GM11168 (cell line): ENCODE measurements at regions not wholly inside any gene's neighbourhood (a gene's known extent, or its start where the extent isn't known, plus 50 kb on each side); places are given as distances from the start of the nearest gene placed in this dataset.
"Not testable (repeated sequence)": the region's sequence is repeated elsewhere in the genome, so short reads cannot be mapped to it uniquely, and the experiment has no call there.

Source experiments
- in situ Hi-C: fragments of 300-500 bp; cut with MboI; formaldehyde crosslinking; loops from one replicate; pipeline ENCODE4 v1.12.0; 2022; ENCODE audit warnings: low sequenced_read_pairs; ENCODE audit not compliant: unreplicated experiment

DNA sequence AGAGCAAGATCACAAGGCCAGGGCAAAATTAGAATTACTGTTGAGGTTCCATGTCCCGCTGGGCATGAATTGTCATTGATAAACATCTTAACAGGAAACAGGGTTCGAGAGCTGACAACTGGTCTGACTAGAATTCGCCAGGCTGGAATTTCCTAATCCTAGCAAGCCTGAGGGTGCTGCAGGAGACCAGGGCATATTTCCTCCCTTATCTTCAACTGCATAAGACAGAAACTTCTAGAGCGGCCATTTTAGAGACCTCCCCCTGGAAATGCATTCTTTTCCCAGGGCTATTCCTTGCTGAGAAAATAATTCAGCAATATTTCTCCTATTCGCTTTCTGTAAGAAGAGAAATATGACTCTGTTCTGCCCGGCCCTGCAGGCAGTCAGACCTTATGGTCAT, 158.6 kb upstream of the CCN2 start:
- in situ Hi-C loops = not testable (repeated sequence)

- in situ Hi-C loops = no loop called here
Observed at GRCh38 chr6:132107896-132108295, 156.7 kb upstream of the CCN2 start.

DNA sequence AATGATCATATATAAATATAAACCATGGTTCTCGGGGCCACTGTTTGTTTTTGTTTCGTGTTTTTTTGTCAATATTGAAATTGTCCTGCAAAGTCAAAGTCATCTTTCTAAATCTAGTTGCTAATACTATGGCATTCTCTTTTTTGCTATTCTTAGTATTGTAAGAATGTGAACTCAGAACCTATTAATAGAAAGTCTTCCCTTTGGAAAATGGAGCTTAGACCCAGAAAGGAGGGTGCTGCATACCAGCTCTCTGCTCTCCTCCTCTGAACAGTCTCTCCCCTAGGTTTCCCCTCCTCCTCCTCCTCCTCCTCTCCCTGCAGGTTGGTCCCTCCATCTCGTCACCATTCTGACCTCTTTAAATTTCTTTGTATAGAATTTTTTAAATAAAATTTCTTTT, 150.4 kb upstream of the CCN2 start:
- in situ Hi-C loops = no loop called here

DNA sequence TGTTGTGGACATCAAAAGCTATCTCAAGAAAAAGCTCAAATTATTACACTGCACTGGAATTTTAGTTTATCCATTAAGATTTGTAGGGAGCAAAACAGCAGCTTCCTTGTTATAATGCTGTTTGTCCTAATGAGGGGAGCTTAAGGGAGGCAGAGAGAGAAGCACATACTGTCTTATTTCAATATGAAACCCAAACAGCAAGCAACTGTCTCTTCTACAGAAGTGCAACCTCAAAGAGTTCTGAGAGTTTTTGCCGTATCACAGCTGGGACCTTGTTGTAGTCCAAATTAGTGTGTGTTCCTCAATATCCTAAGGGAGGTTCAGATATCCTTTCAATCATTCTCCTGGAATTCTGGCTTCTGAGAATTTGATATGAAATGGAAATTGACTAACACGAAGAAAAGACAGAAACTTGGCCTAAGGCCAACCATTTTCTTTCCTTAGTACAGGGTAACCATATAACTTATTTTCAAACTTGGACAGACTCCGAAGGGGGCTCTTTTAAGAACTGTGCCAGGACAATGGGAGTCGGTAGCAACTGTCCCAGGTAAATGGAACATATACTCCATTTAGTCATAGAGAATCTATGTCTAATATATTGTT, 149.3 kb upstream of the CCN2 start:
- in situ Hi-C loops = no loop called here

GRCh38 chr6:132096996-132097395, 145.8 kb upstream of the CCN2 start:
- in situ Hi-C loops = no loop called here

GRCh38 chr6:132096245-132096644, 145.1 kb upstream of the CCN2 start:
- in situ Hi-C loops = no loop called here

DNA sequence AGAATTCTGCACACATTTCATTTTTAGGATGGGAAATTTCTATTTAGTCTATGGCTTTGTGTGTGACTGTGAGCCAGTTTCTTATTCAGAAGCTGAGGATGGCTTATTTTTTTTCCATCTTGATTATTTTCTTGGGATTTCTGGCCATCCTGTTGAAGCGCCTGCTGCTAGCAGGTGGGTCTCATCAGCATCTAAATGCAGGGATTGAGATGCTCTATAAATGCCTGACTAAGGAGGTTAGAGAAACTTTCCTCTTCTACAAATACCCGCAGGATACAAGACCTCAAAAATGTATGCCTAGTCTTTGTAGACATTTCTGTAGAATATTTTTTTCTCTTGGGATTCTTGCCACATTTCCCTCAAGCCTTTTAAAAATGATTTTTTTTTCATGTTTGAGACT, 138.0 kb upstream of the CCN2 start:
- in situ Hi-C loops = no loop called here

DNA sequence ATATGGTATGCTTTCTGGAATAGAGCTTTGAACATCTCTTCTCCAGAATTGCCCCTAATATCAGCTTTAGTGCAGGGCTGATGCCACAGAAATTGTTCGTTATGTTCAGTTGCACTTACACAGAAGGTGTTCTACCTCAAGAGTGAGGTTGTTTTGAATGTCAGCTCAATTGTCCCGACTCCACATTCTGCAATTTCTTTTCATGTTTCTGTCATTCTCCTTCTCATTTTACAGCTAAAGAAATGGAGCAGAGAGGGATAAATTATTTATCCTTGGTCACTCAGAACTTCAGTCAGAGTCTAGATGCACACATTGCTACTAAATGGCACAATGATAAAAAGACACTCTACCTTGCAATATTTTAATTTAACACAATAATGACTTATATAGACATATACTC, 137.0 kb upstream of the CCN2 start:
- in situ Hi-C loops = no loop called here

- in situ Hi-C loops = no loop called here
Observed at GRCh38 chr6:132087391-132087790, 136.2 kb upstream of the CCN2 start.

DNA sequence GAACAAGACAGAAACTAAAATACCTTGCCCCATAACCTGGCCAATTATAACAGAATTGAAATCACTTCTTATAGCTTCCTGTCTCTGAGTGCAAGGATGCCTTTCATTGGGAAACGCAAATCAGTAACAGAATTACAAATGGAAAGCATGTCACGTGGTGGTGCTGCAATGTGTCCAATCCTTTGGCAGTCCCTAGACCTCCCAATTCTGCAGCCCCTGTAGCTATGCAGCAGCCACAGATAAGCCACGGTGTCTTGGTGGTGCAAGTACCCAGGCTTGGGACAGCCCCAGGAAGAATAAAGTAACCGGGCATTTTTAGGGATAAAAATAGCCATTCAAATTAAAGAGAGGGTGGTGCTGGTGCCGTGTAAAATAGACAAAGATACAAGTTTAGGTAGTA, 134.6 kb upstream of the CCN2 start:
- in situ Hi-C loops = no loop called here

- in situ Hi-C loops = no loop called here
Observed at GRCh38 chr6:132084811-132085509, 133.8 kb upstream of the CCN2 start.

DNA sequence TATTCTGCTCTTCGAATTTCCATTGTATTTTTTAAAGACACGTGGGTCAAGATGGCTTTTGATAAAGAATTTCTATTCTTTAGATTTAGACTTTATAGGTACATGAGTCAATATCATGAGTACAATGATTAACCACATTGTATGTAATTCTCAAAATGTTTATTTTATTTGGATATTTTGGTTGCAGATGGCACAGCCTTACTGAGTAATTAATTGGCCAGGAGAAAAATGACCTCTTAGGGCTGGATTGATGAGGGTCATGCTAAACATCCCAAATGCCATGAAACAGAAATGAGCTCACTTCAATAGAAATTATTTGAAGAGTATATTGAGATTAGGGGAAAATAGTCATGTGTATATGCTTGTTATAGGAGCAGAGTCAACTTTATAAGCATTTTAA, 131.2 kb upstream of the CCN2 start:
- in situ Hi-C loops = no loop called here

GRCh38 chr6:132081338-132081737, 130.2 kb upstream of the CCN2 start:
- in situ Hi-C loops = no loop called here

DNA sequence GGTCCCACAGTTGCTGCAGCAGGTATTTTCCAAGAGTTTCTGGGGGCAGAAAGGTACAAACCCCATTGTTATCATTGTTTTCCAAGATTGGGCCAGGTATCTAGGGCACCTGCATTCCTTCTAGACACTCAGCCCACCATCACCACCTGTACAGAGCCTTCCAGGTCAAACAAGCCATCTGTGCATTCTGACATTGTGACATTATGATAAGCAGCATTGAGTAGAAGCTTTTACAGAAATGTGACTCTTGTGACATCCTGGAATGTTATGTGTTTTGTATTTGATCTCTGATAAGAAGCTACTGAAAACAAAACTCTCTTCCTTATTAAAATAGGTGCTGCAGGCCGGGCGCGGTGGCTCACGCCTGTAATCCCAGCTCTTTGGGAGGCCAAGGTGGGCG, 128.1 kb upstream of the CCN2 start:
- in situ Hi-C loops = no loop called here

DNA sequence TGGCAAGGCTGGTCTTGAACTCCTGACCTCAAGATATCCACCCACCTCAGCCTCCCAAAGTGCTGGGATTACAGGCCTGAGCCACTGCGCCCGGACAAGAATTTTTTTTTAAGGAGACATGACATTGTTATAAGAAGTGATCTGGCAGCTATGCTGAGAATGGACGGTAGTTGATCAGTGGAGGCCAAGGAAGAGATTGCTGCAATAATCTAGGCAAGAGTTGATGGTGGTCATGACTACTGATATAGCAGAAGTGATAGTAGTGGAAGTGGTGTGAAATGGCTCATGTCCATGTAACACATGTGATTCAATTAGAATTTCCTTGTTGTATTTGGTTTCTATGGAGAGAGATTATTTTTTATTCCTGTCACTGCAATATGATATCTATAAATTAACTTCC, 125.3 kb upstream of the CCN2 start:
- in situ Hi-C loops = no loop called here

DNA sequence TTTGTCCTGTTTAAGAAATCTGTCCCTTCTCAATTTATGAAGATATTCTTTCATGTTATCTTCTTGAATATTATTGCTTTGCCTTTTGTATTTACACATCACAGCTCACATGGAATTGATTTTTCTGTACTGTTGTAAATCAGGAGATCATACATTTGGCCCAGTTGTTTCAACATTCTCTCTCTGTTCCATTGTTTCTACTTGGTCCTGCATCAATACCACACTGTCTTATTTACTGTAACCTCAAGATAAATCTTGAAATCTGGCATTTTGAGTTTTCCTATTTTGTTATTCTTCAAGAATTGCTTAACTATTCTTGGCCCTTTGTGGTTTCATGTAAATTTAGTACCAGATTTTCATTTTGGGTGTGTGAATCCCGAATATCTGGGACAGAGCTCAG, 121.7 kb upstream of the CCN2 start:
- in situ Hi-C loops = no loop called here

DNA sequence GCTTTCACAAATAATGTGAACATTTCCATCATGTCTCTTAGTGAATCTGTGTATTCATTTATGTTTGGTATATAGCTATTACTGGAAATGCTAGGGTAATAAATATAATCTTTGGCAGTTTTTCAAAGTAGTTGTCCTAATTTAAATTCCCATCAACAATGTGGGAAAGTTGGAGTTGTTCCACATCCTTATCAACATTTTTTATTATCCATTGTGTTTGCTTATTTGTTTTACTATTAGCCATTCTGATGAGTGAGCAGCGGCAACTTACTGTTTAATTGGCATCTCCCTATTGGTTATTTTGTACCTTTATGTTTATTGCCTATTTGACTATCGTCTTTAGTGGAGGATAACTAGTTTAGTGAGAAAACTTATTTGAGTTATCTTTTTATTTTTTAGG, 121.1 kb upstream of the CCN2 start:
- in situ Hi-C loops = no loop called here

GRCh38 chr6:132070356-132070755, 119.2 kb upstream of the CCN2 start:
- in situ Hi-C loops = no loop called here

DNA sequence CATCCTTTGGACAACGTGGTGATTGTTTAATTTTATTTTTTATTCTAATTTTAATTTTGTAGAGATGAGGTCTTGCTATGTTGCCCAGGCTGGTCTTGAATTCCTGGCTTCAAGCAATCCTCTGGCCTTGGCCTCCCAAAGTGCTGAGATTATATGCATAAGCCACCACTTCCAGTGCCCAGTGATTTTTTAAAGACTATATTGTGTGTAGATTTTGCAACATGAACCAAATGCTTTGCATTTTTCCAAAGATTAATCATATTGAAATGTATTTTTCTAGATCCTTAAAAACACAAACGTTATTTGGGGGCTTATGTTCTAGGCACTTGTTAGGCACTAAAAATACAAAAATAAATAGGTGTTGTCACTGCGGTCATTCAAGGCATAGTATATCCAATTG, 117.6 kb upstream of the CCN2 start:
- in situ Hi-C loops = no loop called here

- in situ Hi-C loops = no loop called here
Observed at GRCh38 chr6:132067286-132067685, 116.1 kb upstream of the CCN2 start.

- in situ Hi-C loops = no loop called here
Observed at GRCh38 chr6:132065556-132065955, 114.4 kb upstream of the CCN2 start.

DNA sequence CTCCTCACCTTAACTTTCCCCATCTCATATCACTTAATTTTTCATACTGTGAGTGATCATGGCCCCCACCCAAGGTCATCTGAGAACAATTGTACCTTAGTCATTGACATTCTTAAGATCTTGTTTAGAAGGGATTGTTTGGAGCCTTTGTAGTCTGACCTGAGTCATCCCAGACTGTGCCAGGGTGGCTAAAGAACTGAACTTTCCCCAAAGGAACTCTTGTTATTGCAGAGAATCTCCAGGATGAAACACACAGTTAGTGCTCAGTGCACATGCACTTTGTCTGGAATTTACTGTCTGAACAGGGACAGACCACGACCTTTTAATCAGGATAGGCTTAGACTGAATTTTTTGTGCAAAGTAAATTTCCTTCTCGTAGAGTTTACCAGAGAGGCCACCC, 112.6 kb upstream of the CCN2 start:
- in situ Hi-C loops = no loop called here
